ENCODE measurements at regions not wholly inside any gene's neighbourhood (a gene's known extent, or its start where the extent isn't known, plus 50 kb on each side); places are given as distances from the start of the nearest gene placed in this dataset.

DNA sequence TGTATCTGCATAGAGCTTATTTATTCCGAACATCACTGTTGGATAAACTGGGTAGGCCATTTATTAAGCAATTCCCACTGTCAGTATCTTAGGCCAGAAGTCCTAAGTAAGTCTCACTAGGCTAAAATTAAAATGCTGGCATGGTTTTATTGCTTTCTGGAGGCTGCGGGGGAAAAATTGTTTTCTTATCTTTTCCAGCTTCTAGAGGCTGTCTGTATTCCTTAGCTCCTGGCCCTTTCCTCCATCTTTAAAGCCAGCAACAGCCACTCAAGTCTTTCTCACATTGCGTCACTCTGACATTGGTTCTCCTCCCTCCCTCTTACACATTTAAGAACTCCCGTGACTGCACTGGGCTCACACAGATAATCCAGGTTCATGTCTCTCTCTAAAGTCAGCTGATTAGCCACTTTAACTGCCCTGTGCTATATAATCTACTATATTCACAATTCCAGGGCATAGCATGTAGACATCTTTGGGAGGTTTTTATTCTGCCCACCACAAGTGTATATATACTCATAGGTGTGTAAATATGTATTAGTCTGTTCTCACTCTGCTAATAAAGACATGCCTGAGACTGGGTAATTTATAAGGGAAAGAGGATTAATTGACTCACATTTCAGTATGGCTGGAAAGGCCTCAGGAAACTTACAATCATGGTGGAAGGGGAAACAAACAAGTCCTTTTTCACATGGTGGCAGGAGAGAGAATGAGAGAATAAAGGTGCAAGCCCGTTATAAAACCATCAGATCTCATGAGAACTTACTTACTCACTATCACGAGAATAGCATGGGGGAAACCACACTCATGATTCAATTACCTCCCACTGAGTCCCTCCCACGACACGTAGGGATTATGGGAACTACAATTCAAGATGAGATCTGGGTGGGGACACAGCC is 113.5 kb upstream of the SLC7A14 start:
- Histone ChIP-seq H3K56ac (replicated peaks; ENCODE audit: insufficient read length, low read depth, low read length) (no peak overlapping the region), H2AFZ (ENCODE audit: low read length) (no peak overlapping the region), H3K14ac (ENCODE audit: insufficient read length) (no peak overlapping the region), H4K20me1 (replicated peaks in 1 of 2; ENCODE audit: control insufficient read depth in 1 of 2, insufficient read depth in 2 of 2, low read length in 2 of 2) (no peaks in the 10 kb centered on the region), H4K91ac (replicated peaks; ENCODE audit: insufficient read length, low read length) (no peak overlapping the region), H3K9me3 (ENCODE audit: insufficient read depth in 2 of 2, low read depth in 1 of 2, low read length in 1 of 2) (no peaks in the 10 kb centered on the region), H3K9ac (replicated peaks in 1 of 4; ENCODE audit: extremely low read depth in 1 of 4, low read depth in 3 of 4, low read length in 3 of 4) (no peak overlapping the region), H3K4me3 (ENCODE audit: extremely low read depth in 1 of 4, insufficient read depth in 2 of 4, low read depth in 3 of 4, low read length in 4 of 4) (no peak overlapping the region), H3K23ac (ENCODE audit: insufficient read length) (no peak overlapping the region), H3K4me1 (replicated peaks in 1 of 4; ENCODE audit: control insufficient read depth in 3 of 4, insufficient read depth in 4 of 4, low read length in 3 of 4) (peaks cover 0 to 6% (median 2%) of the 10 kb centered on the region in 4 experiments; a peak in 2 of 7 replicates), H3K4me2 (ENCODE audit: insufficient read depth in 1 of 2, low read depth in 2 of 2, low read length in 2 of 2) (no peak overlapping the region), H2BK5ac (ENCODE audit: low read depth, low read length) (no peak overlapping the region), H3K27ac (ENCODE audit: low read depth, low read length) (no peak overlapping the region), H2BK20ac (ENCODE audit: low read length) (no peak overlapping the region), H2BK12ac (ENCODE audit: low read depth, low read length) (no peak overlapping the region), H3K27me3 (replicated peaks in 1 of 4; ENCODE audit: control insufficient read depth in 3 of 4, extremely low read depth in 1 of 4, insufficient read depth in 3 of 4, low read length in 3 of 4) (no peaks in the 10 kb centered on the region; a peak in 1 of 7 replicates), H3K23me2 (ENCODE audit: low read depth, low read length) (no peaks in the 10 kb centered on the region; the same call in 1 of the 2 replicates), H2BK120ac (replicated peaks; ENCODE audit: low read depth, low read length) (no peak overlapping the region), H3K4ac (replicated peaks; ENCODE audit: insufficient read length, low read depth, low read length) (no peak overlapping the region), H4K8ac (ENCODE audit: extremely low read depth, insufficient read depth, low read length) (no peak overlapping the region), H3K18ac (ENCODE audit: extremely low read depth, low read length) (no peak overlapping the region), H3K79me1 (ENCODE audit: low read depth, low read length) (no peaks in the 10 kb centered on the region), H2BK15ac (ENCODE audit: low read length) (no peak overlapping the region), H2AK5ac (ENCODE audit: low read depth, low read length) (no peak overlapping the region), H3K79me2 (ENCODE audit: control insufficient read depth in 1 of 2, insufficient read depth in 2 of 2, low read length in 2 of 2) (no peaks in the 10 kb centered on the region), H4K5ac (ENCODE audit: insufficient read length, low read depth, low read length) (no peak overlapping the region), H3K36me3 (ENCODE audit: control insufficient read depth in 2 of 4, insufficient read depth in 4 of 4, low read length in 3 of 4) (no peaks in the 10 kb centered on the region)
- DNase-seq (ENCODE audit: low read depth in 1 of 2, low spot score in 2 of 2) (no peak), FAIRE-seq (no peak)
- ChIA-PET CTCF (ENCODE audit: partially characterized antibody) (interaction anchor here (0.6 to 3.3 kb wide), 5 partner anchors 9 to 286 kb away, joined by 3 to 14 read pairs (median 4); no protein-coding TSS in a partner anchor), POLR2A (ENCODE audit: partially characterized antibody) (interaction anchor here (0.6 kb wide), 1 partner anchor 35 kb away, joined by 3 read pairs; no protein-coding TSS in a partner anchor)
- WGBS, 2 experiments (ENCODE audit: extremely low coverage in 1 of 2, insufficient coverage in 1 of 2, insufficient read length in 1 of 2, insufficient replicate concordance in 2 of 2, low coverage in 1 of 2, low lambda C conversion rate in 2 of 2, missing lambda C conversion rate in 1 of 2): 89% methylated on average over 8 of the region's 8 CpGs; no CpG with 5 or more reads in 1 of the 2 experiments
- TF ChIP-seq CEBPB (IDR thresholded peaks at IDR 0.05; ENCODE audit: low read depth, low read length): no peak
- TF ChIP-seq SP1 (IDR thresholded peaks at IDR 0.05; ENCODE audit: low read depth, low read length): no peak
- TF ChIP-seq USF2 (IDR thresholded peaks at IDR 0.05; ENCODE audit: low read length): no peak
- no peak for TF ChIP-seq SUZ12 (IDR thresholded peaks at IDR 0.05; ENCODE audit: low read length)
- TF ChIP-seq POLR2AphosphoS5 (IDR thresholded peaks at IDR 0.05; ENCODE audit: low read depth, low read length): no peak
- no peak for TF ChIP-seq TCF12 (IDR thresholded peaks at IDR 0.05; ENCODE audit: low read depth, low read length)
- no peak for TF ChIP-seq NRF1 (IDR thresholded peaks at IDR 0.05; ENCODE audit: low read depth, low read length)
- TF ChIP-seq POU5F1 (IDR thresholded peaks at IDR 0.05; ENCODE audit: low read depth, low read length): no peak
- no peak for TF ChIP-seq KDM4A (IDR thresholded peaks at IDR 0.05; ENCODE audit: low read depth, low read length, severe bottlenecking)
- no peak for TF ChIP-seq EP300 (IDR thresholded peaks at IDR 0.05; ENCODE audit: borderline replicate concordance in 1 of 2, low read depth in 2 of 2, low read length in 2 of 2)
- no peak for TF ChIP-seq SP2 (IDR thresholded peaks at IDR 0.05; ENCODE audit: low read length)
- TF ChIP-seq HDAC6 (IDR thresholded peaks at IDR 0.05; ENCODE audit: low read depth, low read length): no peak
